ENCODE measurements at regions not wholly inside any gene's neighbourhood (a gene's known extent, or its start where the extent isn't known, plus 50 kb on each side); places are given as distances from the start of the nearest gene placed in this dataset.

DNA sequence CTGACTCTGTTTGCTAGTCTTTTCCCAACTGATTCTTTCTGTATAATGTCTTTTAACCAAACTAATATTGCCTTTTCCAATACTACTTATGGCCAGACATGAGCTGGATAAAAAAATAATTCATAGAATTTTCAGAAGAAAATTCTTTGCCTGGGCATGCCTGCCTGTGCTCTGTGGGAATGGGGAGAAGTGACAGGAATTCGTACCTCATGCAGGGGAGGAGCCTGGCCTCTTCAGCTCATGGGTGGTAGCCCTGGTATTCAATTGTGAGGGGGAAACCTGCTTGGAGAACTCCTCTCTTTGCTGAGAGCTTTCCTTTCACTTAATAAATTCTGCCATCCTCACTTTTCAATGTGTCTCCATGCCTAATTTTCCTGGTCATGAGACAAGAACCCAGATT, 928.8 kb downstream of the FAM181B start:
- no peak for FAIRE-seq
- Histone ChIP-seq H3K4me1 (ENCODE audit: control insufficient read depth in 2 of 3, insufficient read depth in 2 of 3, low read depth in 1 of 3, low read length in 3 of 3) (no peaks in the 10 kb centered on the region), H3K27ac (ENCODE audit: low read depth in 2 of 2, low read length in 2 of 2) (no peak overlapping the region), H3K9ac (ENCODE audit: low read length in 3 of 3) (no peak overlapping the region), H3K36me3 (ENCODE audit: control insufficient read depth in 2 of 3, insufficient read depth in 3 of 3, low read length in 3 of 3) (no peaks in the 10 kb centered on the region), H3K27me3 (ENCODE audit: control insufficient read depth, insufficient read depth, low read length) (no peaks in the 10 kb centered on the region), H3K9me3 (ENCODE audit: control insufficient read depth in 2 of 3, insufficient read depth in 1 of 3, low read length in 3 of 3) (no peaks in the 10 kb centered on the region), H3K4me3 (ENCODE audit: low read length in 3 of 3) (no peak overlapping the region)
- intact Hi-C loops (cut with DNase I): no loop called here
- TF ChIP-seq, protein P1, sequence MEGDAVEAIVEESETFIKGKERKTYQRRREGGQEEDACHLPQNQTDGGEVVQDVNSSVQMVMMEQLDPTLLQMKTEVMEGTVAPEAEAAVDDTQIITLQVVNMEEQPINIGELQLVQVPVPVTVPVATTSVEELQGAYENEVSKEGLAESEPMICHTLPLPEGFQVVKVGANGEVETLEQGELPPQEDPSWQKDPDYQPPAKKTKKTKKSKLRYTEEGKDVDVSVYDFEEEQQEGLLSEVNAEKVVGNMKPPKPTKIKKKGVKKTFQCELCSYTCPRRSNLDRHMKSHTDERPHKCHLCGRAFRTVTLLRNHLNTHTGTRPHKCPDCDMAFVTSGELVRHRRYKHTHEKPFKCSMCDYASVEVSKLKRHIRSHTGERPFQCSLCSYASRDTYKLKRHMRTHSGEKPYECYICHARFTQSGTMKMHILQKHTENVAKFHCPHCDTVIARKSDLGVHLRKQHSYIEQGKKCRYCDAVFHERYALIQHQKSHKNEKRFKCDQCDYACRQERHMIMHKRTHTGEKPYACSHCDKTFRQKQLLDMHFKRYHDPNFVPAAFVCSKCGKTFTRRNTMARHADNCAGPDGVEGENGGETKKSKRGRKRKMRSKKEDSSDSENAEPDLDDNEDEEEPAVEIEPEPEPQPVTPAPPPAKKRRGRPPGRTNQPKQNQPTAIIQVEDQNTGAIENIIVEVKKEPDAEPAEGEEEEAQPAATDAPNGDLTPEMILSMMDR (IDR thresholded peaks at IDR 0.05; ENCODE audit: borderline replicate concordance, extremely low read depth, insufficient read depth): no peak
- DNase-seq: no peak

GRCh38 chr11:81802591-81802990, 931.1 kb downstream of the FAM181B start:
- Histone ChIP-seq H3K4me1 (ENCODE audit: control insufficient read depth in 2 of 3, insufficient read depth in 2 of 3, low read depth in 1 of 3, low read length in 3 of 3) (no peaks in the 10 kb centered on the region), H3K4me3 (ENCODE audit: low read length in 3 of 3) (no peak overlapping the region), H3K27me3 (ENCODE audit: control insufficient read depth, insufficient read depth, low read length) (no peaks in the 10 kb centered on the region), H3K36me3 (ENCODE audit: control insufficient read depth in 2 of 3, insufficient read depth in 3 of 3, low read length in 3 of 3) (no peaks in the 10 kb centered on the region), H3K27ac (ENCODE audit: low read depth in 2 of 2, low read length in 2 of 2) (no peak overlapping the region), H3K9me3 (ENCODE audit: control insufficient read depth in 2 of 3, insufficient read depth in 1 of 3, low read length in 3 of 3) (no peaks in the 10 kb centered on the region), H3K9ac (ENCODE audit: low read length in 3 of 3) (no peak overlapping the region)
- FAIRE-seq (no peak), DNase-seq (no peak)
- intact Hi-C loops (cut with DNase I): no loop called here
- TF ChIP-seq, protein P1 (IDR thresholded peaks at IDR 0.05; ENCODE audit: borderline replicate concordance, extremely low read depth, insufficient read depth): no peak

GRCh38 chr11:81792416-81792815, 941.2 kb downstream of the FAM181B start:
- H3K27ac ChIP-seq (ENCODE audit: low read depth in 2 of 2, low read length in 2 of 2): no peak overlapping the region
- no peaks in the 10 kb centered on the region for H3K4me1 ChIP-seq (ENCODE audit: control insufficient read depth in 2 of 3, insufficient read depth in 2 of 3, low read depth in 1 of 3, low read length in 3 of 3)
- TF ChIP-seq, protein P1 (IDR thresholded peaks at IDR 0.05; ENCODE audit: borderline replicate concordance, extremely low read depth, insufficient read depth): no peak
- H3K27me3 ChIP-seq (ENCODE audit: control insufficient read depth, insufficient read depth, low read length): no peaks in the 10 kb centered on the region
- no peaks in the 10 kb centered on the region for H3K36me3 ChIP-seq (ENCODE audit: control insufficient read depth in 2 of 3, insufficient read depth in 3 of 3, low read length in 3 of 3)
- intact Hi-C loops (cut with DNase I): no loop called here
- FAIRE-seq (no peak), DNase-seq (no peak)
- no peak overlapping the region for H3K4me3 ChIP-seq (ENCODE audit: low read length in 3 of 3)
- H3K9ac ChIP-seq (ENCODE audit: low read length in 3 of 3): no peak overlapping the region
- H3K9me3 ChIP-seq (ENCODE audit: control insufficient read depth in 2 of 3, insufficient read depth in 1 of 3, low read length in 3 of 3): no peaks in the 10 kb centered on the region

- H3K4me3 ChIP-seq (ENCODE audit: low read length in 3 of 3): no peak overlapping the region
- no peaks in the 10 kb centered on the region for H3K36me3 ChIP-seq (ENCODE audit: control insufficient read depth in 2 of 3, insufficient read depth in 3 of 3, low read length in 3 of 3)
- DNase-seq (peak in 2 of 5 donors; percentile 28 to 56), FAIRE-seq (peak; percentile 79)
- H3K9me3 ChIP-seq (ENCODE audit: control insufficient read depth in 2 of 3, insufficient read depth in 1 of 3, low read length in 3 of 3): no peaks in the 10 kb centered on the region
- no peak overlapping the region for H3K9ac ChIP-seq (ENCODE audit: low read length in 3 of 3)
- TF ChIP-seq, protein P1 (IDR thresholded peaks at IDR 0.05; ENCODE audit: borderline replicate concordance, extremely low read depth, insufficient read depth): peak; percentile 19
- no peak overlapping the region for H3K27ac ChIP-seq (ENCODE audit: low read depth in 2 of 2, low read length in 2 of 2)
- no peaks in the 10 kb centered on the region for H3K4me1 ChIP-seq (ENCODE audit: control insufficient read depth in 2 of 3, insufficient read depth in 2 of 3, low read depth in 1 of 3, low read length in 3 of 3)
- intact Hi-C loops (cut with DNase I): no loop called here
- no peaks in the 10 kb centered on the region for H3K27me3 ChIP-seq (ENCODE audit: control insufficient read depth, insufficient read depth, low read length)
Observed at GRCh38 chr11:81787584-81788049, 946.0 kb downstream of the FAM181B start.
